ENCODE measurements at regions not wholly inside any gene's neighbourhood (a gene's known extent, or its start where the extent isn't known, plus 50 kb on each side); places are given as distances from the start of the nearest gene placed in this dataset.

GRCh38 chr2:195160963-195161362 is 496.1 kb upstream of the SLC39A10 start:
- no peaks in the 10 kb centered on the region for H3K9me3 ChIP-seq (ENCODE audit: control insufficient read depth, insufficient read depth, low read depth, low read length)
- ChIA-PET POLR2A (no interaction called here), CTCF (interaction anchor here (0.5 to 0.6 kb wide), 2 partner anchors 114 to 591 kb away, joined by 3 read pairs; no protein-coding TSS in a partner anchor)
- H3K4me1 ChIP-seq (ENCODE audit: control insufficient read depth, insufficient read depth, low read length) = no peaks in the 10 kb centered on the region
- H3K27ac ChIP-seq (ENCODE audit: extremely low read depth, low read depth, low read length) = no peak overlapping the region
- no peak overlapping the region for H3K4me3 ChIP-seq (ENCODE audit: low read depth, low read length)
- no peak for TF ChIP-seq ZSCAN4 (tag by site-specific recombination; IDR thresholded peaks at IDR 0.05)
- no peak for TF ChIP-seq ZNF529 (tag by site-specific recombination; IDR thresholded peaks at IDR 0.05; ENCODE audit: insufficient replicate concordance)
- TF ChIP-seq ZNF626 (tag by site-specific recombination; IDR thresholded peaks at IDR 0.05) = no peak
- no peak for TF ChIP-seq ZNF777 (tag by site-specific recombination; IDR thresholded peaks at IDR 0.05; ENCODE audit: borderline replicate concordance)
- TF ChIP-seq ZNF19 (tag by site-specific recombination; IDR thresholded peaks at IDR 0.05; ENCODE audit: low read depth) = no peak
- no peak for TF ChIP-seq ZNF112 (tag by site-specific recombination; IDR thresholded peaks at IDR 0.05)
- no peaks in the 10 kb centered on the region for H3K36me3 ChIP-seq (ENCODE audit: control insufficient read depth in 2 of 2, insufficient read depth in 1 of 2, low read length in 2 of 2)

DNA sequence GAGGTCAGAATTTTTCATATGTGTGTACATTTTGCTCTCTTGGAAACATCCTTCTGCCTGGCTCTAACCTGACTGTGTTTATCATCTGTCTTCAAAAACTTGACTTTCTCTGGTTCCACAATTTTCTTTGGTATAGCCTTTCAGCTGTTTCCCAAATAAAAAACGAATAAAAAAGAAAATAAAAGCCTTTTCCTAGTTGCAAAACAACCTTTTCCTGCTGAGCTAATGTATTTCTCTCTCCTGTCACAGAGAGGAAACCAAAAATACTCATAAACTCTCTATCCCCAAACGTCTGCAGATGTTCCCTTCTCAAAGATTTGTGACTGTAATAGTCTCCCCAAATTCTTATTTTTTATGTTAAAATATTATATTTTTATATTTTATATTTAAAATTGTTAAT is 505.3 kb upstream of the SLC39A10 start:
- H3K36me3 ChIP-seq (ENCODE audit: control insufficient read depth in 2 of 2, insufficient read depth in 1 of 2, low read length in 2 of 2) = no peaks in the 10 kb centered on the region
- H3K27ac ChIP-seq (ENCODE audit: extremely low read depth, low read depth, low read length) = no peak overlapping the region
- no peak for TF ChIP-seq BCL11A (tag by site-specific recombination; IDR thresholded peaks at IDR 0.05; ENCODE audit: low read depth)
- no peak for TF ChIP-seq ZNF670 (tag by site-specific recombination; IDR thresholded peaks at IDR 0.05; ENCODE audit: low read depth)
- no peak for TF ChIP-seq ZNF777 (tag by site-specific recombination; IDR thresholded peaks at IDR 0.05; ENCODE audit: borderline replicate concordance)
- no peak for TF ChIP-seq ZNF585B (tag by site-specific recombination; IDR thresholded peaks at IDR 0.05)
- no peak for TF ChIP-seq ZNF391 (tag by site-specific recombination; IDR thresholded peaks at IDR 0.05; ENCODE audit: borderline replicate concordance, low read depth)
- TF ChIP-seq ZNF211 (tag by site-specific recombination; IDR thresholded peaks at IDR 0.05; ENCODE audit: low read depth) = no peak
- TF ChIP-seq ZNF133 (tag by site-specific recombination; IDR thresholded peaks at IDR 0.05) = no peak
- no peak for TF ChIP-seq ZNF449 (tag by site-specific recombination; IDR thresholded peaks at IDR 0.05)
- no peak for TF ChIP-seq ZNF600 (tag by site-specific recombination; IDR thresholded peaks at IDR 0.05)
- TF ChIP-seq ZNF707 (tag by site-specific recombination; IDR thresholded peaks at IDR 0.05) = no peak
- TF ChIP-seq ZNF394 (tag by site-specific recombination; IDR thresholded peaks at IDR 0.05; ENCODE audit: borderline replicate concordance) = no peak
- ChIA-PET CTCF (interaction anchor here (0.7 kb wide), 1 partner anchor 33 kb away, joined by 3 read pairs; no protein-coding TSS in a partner anchor), POLR2A (no interaction called here)
- no peaks in the 10 kb centered on the region for H3K9me3 ChIP-seq (ENCODE audit: control insufficient read depth, insufficient read depth, low read depth, low read length)
- no peaks in the 10 kb centered on the region for H3K4me1 ChIP-seq (ENCODE audit: control insufficient read depth, insufficient read depth, low read length)
- H3K4me3 ChIP-seq (ENCODE audit: low read depth, low read length) = no peak overlapping the region

- Histone ChIP-seq H3K4me3 (ENCODE audit: low read depth, low read length) (no peak overlapping the region), H3K36me3 (ENCODE audit: control insufficient read depth in 2 of 2, insufficient read depth in 1 of 2, low read length in 2 of 2) (no peaks in the 10 kb centered on the region), H3K9me3 (ENCODE audit: control insufficient read depth, insufficient read depth, low read depth, low read length) (no peaks in the 10 kb centered on the region), H3K27ac (ENCODE audit: extremely low read depth, low read depth, low read length) (no peak overlapping the region), H3K4me1 (ENCODE audit: control insufficient read depth, insufficient read depth, low read length) (no peaks in the 10 kb centered on the region)
- POLR2A ChIA-PET = no interaction called here
- CTCF ChIA-PET = no interaction called here
- no peak for TF ChIP-seq ZNF785 (tag by site-specific recombination; IDR thresholded peaks at IDR 0.05)
- TF ChIP-seq ZNF404 (tag by site-specific recombination; IDR thresholded peaks at IDR 0.05) = no peak
- TF ChIP-seq ZNF837 (tag by site-specific recombination; IDR thresholded peaks at IDR 0.05) = no peak
- no peak for TF ChIP-seq ZNF561 (tag by site-specific recombination; IDR thresholded peaks at IDR 0.05; ENCODE audit: borderline replicate concordance)
- no peak for TF ChIP-seq ZNF19 (tag by site-specific recombination; IDR thresholded peaks at IDR 0.05; ENCODE audit: low read depth)
- no peak for TF ChIP-seq ZNF426 (tag by site-specific recombination; IDR thresholded peaks at IDR 0.05)
- TF ChIP-seq, protein P1, sequence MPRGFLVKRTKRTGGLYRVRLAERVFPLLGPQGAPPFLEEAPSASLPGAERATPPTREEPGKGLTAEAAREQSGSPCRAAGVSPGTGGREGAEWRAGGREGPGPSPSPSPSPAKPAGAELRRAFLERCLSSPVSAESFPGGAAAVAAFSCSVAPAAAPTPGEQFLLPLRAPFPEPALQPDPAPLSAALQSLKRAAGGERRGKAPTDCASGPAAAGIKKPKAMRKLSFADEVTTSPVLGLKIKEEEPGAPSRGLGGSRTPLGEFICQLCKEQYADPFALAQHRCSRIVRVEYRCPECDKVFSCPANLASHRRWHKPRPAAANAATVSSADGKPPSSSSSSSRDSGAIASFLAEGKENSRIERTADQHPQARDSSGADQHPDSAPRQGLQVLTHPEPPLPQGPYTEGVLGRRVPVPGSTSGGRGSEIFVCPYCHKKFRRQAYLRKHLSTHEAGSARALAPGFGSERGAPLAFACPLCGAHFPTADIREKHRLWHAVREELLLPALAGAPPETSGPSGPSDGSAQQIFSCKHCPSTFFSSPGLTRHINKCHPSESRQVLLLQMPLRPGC (tag by site-specific recombination; IDR thresholded peaks at IDR 0.05) = no peak
- no peak for TF ChIP-seq ZNF324 (tag by site-specific recombination; IDR thresholded peaks at IDR 0.05)
- no peak for TF ChIP-seq ZNF394 (tag by site-specific recombination; IDR thresholded peaks at IDR 0.05; ENCODE audit: borderline replicate concordance)
- TF ChIP-seq ZBTB10 (tag by site-specific recombination; IDR thresholded peaks at IDR 0.05) = no peak
- TF ChIP-seq ZNF521 (tag by site-specific recombination; IDR thresholded peaks at IDR 0.05) = no peak
- no peak for TF ChIP-seq ZFP3 (tag by site-specific recombination; IDR thresholded peaks at IDR 0.05; ENCODE audit: low read depth)
These were observed 506.2 kb upstream of the SLC39A10 start for GRCh38 chr2:195150819-195151218.
